Trophoblast cell (in vitro differentiated cells and primary cell): ENCODE measurements at regions not wholly inside any gene's neighbourhood (a gene's known extent, or its start where the extent isn't known, plus 50 kb on each side); places are given as distances from the start of the nearest gene placed in this dataset.

ENCODE experiments used
- DNase-seq, 2 donors: peaks; one replicate each; pipeline ENCODE4 v3.0.0-alpha.2; 2016
- H2AFZ ChIP-seq: 2 replicates; pipeline ENCODE4 v1.6.1; 2013; ENCODE audit warnings: low read length, moderate library complexity, mild to moderate bottlenecking; ENCODE audit not compliant: insufficient read depth, poor library complexity
- H2AK5ac ChIP-seq: 2 replicates; pipeline ENCODE4 v1.6.1; 2013; ENCODE audit warnings: mild to moderate bottlenecking, low read length
- H2BK120ac ChIP-seq: 2 replicates; pipeline ENCODE4 v1.6.1; 2013; ENCODE audit warnings: low read length, mild to moderate bottlenecking, moderate library complexity; ENCODE audit not compliant: insufficient read depth, poor library complexity
- H2BK12ac ChIP-seq: 2 replicates; pipeline ENCODE4 v1.6.1; 2013; ENCODE audit warnings: mild to moderate bottlenecking, low read length, moderate library complexity
- H2BK5ac ChIP-seq: 2 replicates; pipeline ENCODE4 v1.6.1; 2013; ENCODE audit warnings: low read length, low read depth, moderate library complexity, mild to moderate bottlenecking; ENCODE audit not compliant: poor library complexity
- H3K14ac ChIP-seq: 2 replicates; pipeline ENCODE4 v1.6.1; 2013; ENCODE audit warnings: mild to moderate bottlenecking, low read length
- H3K18ac ChIP-seq: 2 replicates; pipeline ENCODE4 v1.6.1; 2013; ENCODE audit warnings: mild to moderate bottlenecking, low read length
- H3K23ac ChIP-seq: 2 replicates; pipeline ENCODE4 v1.6.1; 2013; ENCODE audit warnings: low read length
- H3K27ac ChIP-seq: 2 replicates; pipeline ENCODE4 v1.5.1; 2013; ENCODE audit warnings: low read depth, mild to moderate bottlenecking, inconsistent platforms, low read length, moderate library complexity
- H3K27me3 ChIP-seq: 2 replicates; pipeline ENCODE4 v1.6.1; 2013; ENCODE audit warnings: inconsistent platforms, mild to moderate bottlenecking, low read length, moderate library complexity; ENCODE audit not compliant: insufficient read depth
- H3K36me3 ChIP-seq, 2 experiments: 1 replicate in 1 of 2; 2 replicates in 1 of 2; pipeline ENCODE4 v1.6.1; 2013; ENCODE audit warnings: low read length in 2 of 2, mild to moderate bottlenecking in 2 of 2, moderate library complexity in 1 of 2; ENCODE audit not compliant: insufficient read depth in 2 of 2, control insufficient read depth in 1 of 2
- H3K4ac ChIP-seq: 2 replicates; pipeline ENCODE4 v1.6.1; 2013; ENCODE audit warnings: low read depth, mild to moderate bottlenecking, low read length, moderate library complexity
- H3K4me1 ChIP-seq, 2 experiments: 1 replicate in 1 of 2; 2 replicates in 1 of 2; pipeline ENCODE4 v1.6.1; 2013; ENCODE audit warnings: low read length in 2 of 2, mild to moderate bottlenecking in 2 of 2, moderate library complexity in 1 of 2; ENCODE audit not compliant: insufficient read depth in 2 of 2, control insufficient read depth in 1 of 2
- H3K4me2 ChIP-seq: 2 replicates; pipeline ENCODE4 v1.6.1; 2013; ENCODE audit warnings: inconsistent platforms, mild to moderate bottlenecking, low read length, moderate library complexity
- H3K4me3 ChIP-seq: 2 replicates; pipeline ENCODE4 v1.5.1; 2013; ENCODE audit warnings: mild to moderate bottlenecking, low read depth, low read length, inconsistent platforms
- H3K79me1 ChIP-seq: one replicate; pipeline ENCODE4 v1.6.1; 2013; ENCODE audit warnings: low read length
- H3K79me2 ChIP-seq: 2 replicates; pipeline ENCODE4 v1.6.1; 2013; ENCODE audit warnings: low read length, mild to moderate bottlenecking; ENCODE audit not compliant: control insufficient read depth, insufficient read depth, poor library complexity
- H3K9ac ChIP-seq: 2 replicates; pipeline ENCODE4 v1.6.1; 2013; ENCODE audit warnings: mild to moderate bottlenecking, low read length
- H3K9me3 ChIP-seq: 2 replicates; pipeline ENCODE4 v1.6.1; 2013; ENCODE audit warnings: low read depth, mild to moderate bottlenecking, control low read depth, inconsistent platforms, low read length; ENCODE audit not compliant: insufficient read depth
- H4K12ac ChIP-seq: 2 replicates; pipeline ENCODE4 v1.6.1; 2013; ENCODE audit warnings: low read depth, mild to moderate bottlenecking, low read length, moderate library complexity
- H4K8ac ChIP-seq: 2 replicates; pipeline ENCODE4 v1.6.1; 2013; ENCODE audit warnings: low read depth, mild to moderate bottlenecking, low read length, moderate library complexity
- H4K91ac ChIP-seq: one replicate; pipeline ENCODE4 v1.6.1; 2013; ENCODE audit warnings: low read depth, mild to moderate bottlenecking, low read length, moderate library complexity
- WGBS: extraction: QIAGEN DNeasy Blood & Tissue Kit; methylation state at CpG from one replicate; pipeline ENCODE4 v1.1.7; 2013; ENCODE audit warnings: missing lambda C conversion rate; ENCODE audit not compliant: insufficient read length, insufficient coverage; ENCODE audit errors: extremely low coverage; 5-methylcytosine and 5-hydroxymethylcytosine counted together

GRCh38 chr4:136088211-136088867 is 1444.0 kb downstream of the PCDH18 start:
- H3K4me2 ChIP-seq = no peak overlapping the region
- no CpG with 5 or more reads among the region's 4 CpGs for WGBS

GRCh38 chr4:136078976-136079375 is 1453.3 kb downstream of the PCDH18 start:
- no peak overlapping the region for H2BK5ac ChIP-seq
- no peak overlapping the region for H3K9ac ChIP-seq
- no peak overlapping the region for H4K12ac ChIP-seq
- no peaks in the 10 kb centered on the region for H3K9me3 ChIP-seq
- H3K27me3 ChIP-seq = no peaks in the 10 kb centered on the region
- H4K8ac ChIP-seq = no peak overlapping the region
- DNase-seq = no peak
- no peak overlapping the region for H3K14ac ChIP-seq
- H3K18ac ChIP-seq = no peak overlapping the region
- no peak overlapping the region for H2BK12ac ChIP-seq
- H3K79me2 ChIP-seq = no peaks in the 10 kb centered on the region
- H3K4me1 ChIP-seq = no peaks in the 10 kb centered on the region
- no peak overlapping the region for H3K4ac ChIP-seq
- no peak overlapping the region for H2AFZ ChIP-seq
- H3K4me2 ChIP-seq = no peak overlapping the region
- no peaks in the 10 kb centered on the region for H3K79me1 ChIP-seq
- H2BK120ac ChIP-seq = no peak overlapping the region
- no peak overlapping the region for H3K4me3 ChIP-seq
- no peak overlapping the region for H4K91ac ChIP-seq
- H3K23ac ChIP-seq = no peak overlapping the region
- no peak overlapping the region for H3K27ac ChIP-seq
- no CpG with 5 or more reads among the region's 1 CpG for WGBS
- H3K36me3 ChIP-seq = no peaks in the 10 kb centered on the region
- H2AK5ac ChIP-seq = no peak overlapping the region

More at GRCh38 chr4:136088211-136088867, 1444.0 kb downstream of the PCDH18 start:
- Histone ChIP-seq H2AFZ (no peak overlapping the region), H3K18ac (no peak overlapping the region), H3K79me2 (no peaks in the 10 kb centered on the region), H4K91ac (no peak overlapping the region), H3K9ac (no peak overlapping the region), H3K4ac (no peak overlapping the region), H4K12ac (no peak overlapping the region), H3K23ac (no peak overlapping the region), H2BK120ac (no peak overlapping the region), H3K27ac (no peak overlapping the region), H3K14ac (no peak overlapping the region), H3K4me3 (no peak overlapping the region), H3K27me3 (no peaks in the 10 kb centered on the region), H2AK5ac (no peak overlapping the region), H3K4me1 (no peaks in the 10 kb centered on the region), H3K36me3 (no peaks in the 10 kb centered on the region), H2BK12ac (no peak overlapping the region), H2BK5ac (no peak overlapping the region), H4K8ac (no peak overlapping the region), H3K79me1 (no peaks in the 10 kb centered on the region), H3K9me3 (no peaks in the 10 kb centered on the region)
- no peak for DNase-seq

GRCh38 chr4:136056748-136057147 is 1475.5 kb downstream of the PCDH18 start:
- WGBS = no CpG with 5 or more reads among the region's 7 CpGs
- H4K12ac ChIP-seq = no peak overlapping the region
- H3K79me2 ChIP-seq = no peaks in the 10 kb centered on the region
- H3K36me3 ChIP-seq = no peaks in the 10 kb centered on the region
- no peak overlapping the region for H4K91ac ChIP-seq
- H3K4me2 ChIP-seq = no peak overlapping the region
- no peak overlapping the region for H2AK5ac ChIP-seq
- no peak overlapping the region for H2AFZ ChIP-seq
- no peak overlapping the region for H3K18ac ChIP-seq
- no peak overlapping the region for H3K4me3 ChIP-seq
- no peak overlapping the region for H3K14ac ChIP-seq
- DNase-seq = no peak
- H2BK120ac ChIP-seq = no peak overlapping the region
- no peaks in the 10 kb centered on the region for H3K4me1 ChIP-seq
- no peaks in the 10 kb centered on the region for H3K27me3 ChIP-seq
- H3K4ac ChIP-seq = no peak overlapping the region
- no peak overlapping the region for H2BK12ac ChIP-seq
- H3K9ac ChIP-seq = no peak overlapping the region
- H2BK5ac ChIP-seq = no peak overlapping the region
- no peak overlapping the region for H3K23ac ChIP-seq
- no peaks in the 10 kb centered on the region for H3K79me1 ChIP-seq
- H3K27ac ChIP-seq = no peak overlapping the region
- no peak overlapping the region for H4K8ac ChIP-seq
- no peaks in the 10 kb centered on the region for H3K9me3 ChIP-seq

GRCh38 chr4:136055360-136055759 is 1476.9 kb downstream of the PCDH18 start:
- Histone ChIP-seq H2BK12ac (no peak overlapping the region), H2BK120ac (no peak overlapping the region), H3K4me2 (no peak overlapping the region), H3K36me3 (no peaks in the 10 kb centered on the region), H4K8ac (no peak overlapping the region), H3K14ac (no peak overlapping the region), H3K18ac (no peak overlapping the region), H3K79me2 (no peaks in the 10 kb centered on the region), H2AK5ac (no peak overlapping the region), H2BK5ac (no peak overlapping the region), H3K23ac (no peak overlapping the region), H3K27me3 (no peaks in the 10 kb centered on the region), H3K27ac (no peak overlapping the region), H3K4me1 (no peaks in the 10 kb centered on the region), H3K9ac (no peak overlapping the region), H3K9me3 (no peaks in the 10 kb centered on the region), H3K79me1 (no peaks in the 10 kb centered on the region), H4K12ac (no peak overlapping the region), H4K91ac (no peak overlapping the region), H3K4me3 (no peak overlapping the region), H2AFZ (no peak overlapping the region), H3K4ac (no peak overlapping the region)
- no CpG with 5 or more reads among the region's 3 CpGs for WGBS
- no peak for DNase-seq
